Endothelial cell of hepatic sinusoid (primary cell): ENCODE measurements at regions not wholly inside any gene's neighbourhood (a gene's known extent, or its start where the extent isn't known, plus 50 kb on each side); places are given as distances from the start of the nearest gene placed in this dataset.
"Not testable (repeated sequence)": the region's sequence is repeated elsewhere in the genome, so short reads cannot be mapped to it uniquely, and the experiment has no call there.

Source experiments
- in situ Hi-C: cut with HindIII; loops from 2 replicates; pipeline ENCODE4 v1.10.0; 2017; ENCODE audit warnings: low sequenced_read_pairs

DNA sequence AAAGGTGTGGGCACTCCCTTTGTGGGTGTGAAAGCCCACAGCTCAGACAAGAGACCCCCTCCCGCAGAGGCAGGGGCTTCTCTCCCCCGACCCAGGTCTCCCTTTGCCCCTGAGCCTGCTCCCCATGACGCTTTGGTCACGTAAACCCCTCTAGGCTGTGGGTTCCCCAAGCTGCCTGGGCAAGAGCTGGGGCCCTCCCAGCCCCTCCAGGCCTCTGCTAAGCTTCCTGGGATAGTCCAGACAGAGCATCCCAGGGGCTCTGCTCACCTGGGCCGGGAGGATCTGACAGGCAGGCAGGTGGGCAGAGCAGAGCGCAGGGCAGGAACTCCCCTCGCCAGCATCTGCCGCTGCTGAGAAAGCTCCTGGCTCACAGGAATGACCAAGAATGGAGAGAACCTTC lies 177.3 kb downstream of the BANP start:
- in situ Hi-C loops = no loop called here

DNA sequence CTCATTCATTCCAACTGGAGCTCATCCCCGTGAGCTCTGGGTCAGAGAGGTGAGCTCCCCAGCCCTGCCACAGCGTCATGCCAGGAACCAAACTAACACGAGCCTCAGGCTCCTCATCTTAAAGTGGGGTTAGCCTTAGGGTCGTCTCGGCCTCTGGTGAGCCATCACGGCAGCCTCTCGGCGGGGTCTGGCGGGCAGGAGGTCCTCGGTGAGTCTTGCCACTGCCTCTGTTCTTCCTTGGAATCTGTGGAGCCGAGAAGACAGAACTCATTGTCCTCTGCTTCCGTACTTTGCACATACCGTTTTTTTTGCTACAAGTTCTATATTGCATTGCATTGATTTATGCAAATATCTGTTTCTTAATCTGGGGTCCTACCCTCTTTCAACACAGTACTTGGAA lies 177.9 kb downstream of the BANP start:
- in situ Hi-C loops = not testable (repeated sequence)

DNA sequence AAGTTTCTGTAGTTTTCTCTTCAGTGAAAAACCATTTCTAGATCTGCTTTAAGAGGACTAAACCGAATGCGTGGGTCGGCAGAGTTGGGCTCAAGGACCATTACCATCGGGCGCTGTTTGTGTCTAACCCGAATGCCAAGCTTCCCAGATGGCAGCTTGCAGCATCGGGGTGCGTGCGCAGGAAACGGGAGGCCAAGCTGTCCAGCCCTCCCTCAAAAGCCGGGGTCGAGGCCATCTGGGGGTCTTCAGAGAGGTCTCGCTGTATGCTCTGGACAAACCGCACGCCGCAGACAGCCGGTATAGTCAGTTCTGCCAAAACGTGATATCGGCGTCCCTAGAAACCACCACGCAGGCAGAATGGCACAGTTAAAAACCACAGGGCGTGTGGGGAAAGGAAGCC lies 178.8 kb downstream of the BANP start:
- in situ Hi-C loops = no loop called here

DNA sequence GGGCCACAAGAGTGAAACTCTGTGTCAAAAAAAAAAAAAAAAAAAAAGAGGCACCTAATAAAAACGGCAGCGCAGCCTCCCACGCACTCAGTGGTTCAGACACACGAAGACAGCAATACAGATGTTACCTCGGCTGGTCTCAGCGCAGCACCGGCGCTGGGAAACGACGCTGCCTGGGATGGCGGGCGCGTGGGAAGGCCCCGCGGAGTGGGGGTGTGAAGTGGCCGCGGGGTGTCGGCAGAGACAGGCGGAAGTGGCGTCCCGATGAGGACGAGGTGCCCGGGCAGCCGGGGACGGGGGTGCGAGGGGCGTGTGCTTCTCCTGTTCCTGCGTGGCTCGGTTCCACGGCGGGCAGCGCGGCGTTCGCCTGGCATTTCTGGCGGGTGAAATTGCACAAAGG lies 179.4 kb downstream of the BANP start:
- in situ Hi-C loops = no loop called here

DNA sequence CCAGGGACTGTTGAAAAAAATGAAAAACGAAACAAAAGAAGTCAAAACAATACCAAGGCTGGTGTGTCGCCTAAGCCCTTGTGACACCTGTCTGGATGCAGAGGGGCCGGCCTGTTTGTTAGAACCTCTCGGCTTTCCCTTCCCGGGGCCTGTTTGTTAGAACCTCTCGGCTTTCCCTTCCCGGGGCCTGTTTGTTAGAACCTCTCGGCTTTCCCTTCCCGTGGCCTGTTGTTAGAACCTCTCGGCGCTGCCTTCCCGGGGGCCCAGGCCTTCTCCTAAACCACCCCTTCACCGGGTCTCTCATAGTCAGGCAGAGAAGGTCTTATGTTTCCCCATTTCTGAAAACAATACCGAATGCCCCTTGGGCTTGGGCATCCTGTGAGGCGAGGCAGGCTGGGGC lies 180.0 kb downstream of the BANP start:
- in situ Hi-C loops = no loop called here

DNA sequence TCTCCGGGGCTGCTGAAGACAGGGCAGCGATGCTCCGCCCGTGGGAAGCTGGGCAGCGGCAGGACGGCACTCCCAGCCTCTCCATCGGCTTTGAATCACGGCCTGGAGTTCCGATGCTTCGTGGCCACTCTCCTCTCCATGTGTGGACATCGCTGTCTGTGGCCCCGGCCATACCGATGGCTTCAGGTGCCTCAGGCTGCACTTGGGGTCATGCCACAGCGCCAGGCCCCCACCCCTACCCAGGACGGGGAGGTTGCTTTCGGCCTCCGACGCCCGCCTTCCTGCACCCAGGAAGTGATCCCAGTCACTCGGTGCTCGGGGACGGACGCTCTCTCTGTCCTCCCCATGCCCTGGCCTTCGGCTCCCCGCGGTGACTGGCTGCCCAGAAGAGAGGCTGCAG lies 180.7 kb downstream of the BANP start:
- in situ Hi-C loops = no loop called here

DNA sequence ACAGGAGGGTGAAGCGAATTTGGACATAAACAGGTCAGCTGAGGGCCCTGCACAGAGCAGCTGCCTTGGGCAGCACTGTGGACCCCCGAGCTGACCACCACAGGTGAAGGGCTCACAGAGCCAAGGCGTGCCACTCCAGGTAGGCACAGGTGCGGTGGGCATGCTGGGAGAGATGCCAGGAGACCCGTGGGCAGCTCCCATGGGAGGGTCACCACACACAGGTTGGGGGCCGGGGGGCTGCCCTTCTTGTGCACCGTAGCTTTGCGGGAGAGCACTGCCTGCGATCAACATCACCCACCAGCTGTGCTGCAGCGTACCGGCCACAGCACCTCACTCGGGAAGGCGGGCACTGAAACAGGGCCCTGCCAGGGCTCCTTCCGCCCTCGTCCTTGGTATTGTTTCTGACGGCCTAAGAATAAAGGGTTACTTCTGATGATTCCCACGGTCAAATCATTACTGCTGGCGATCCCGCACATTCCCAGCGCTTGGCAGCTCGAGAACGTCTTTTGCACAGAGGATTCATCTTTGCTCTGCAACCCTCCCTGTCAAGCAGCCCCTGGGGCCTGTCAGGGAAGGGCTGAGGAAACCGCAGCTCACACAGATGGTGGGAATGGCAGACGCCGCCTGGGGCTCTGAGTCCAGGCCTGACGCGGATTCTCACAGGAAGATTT lies 181.7 kb downstream of the BANP start:
- in situ Hi-C loops = no loop called here

DNA sequence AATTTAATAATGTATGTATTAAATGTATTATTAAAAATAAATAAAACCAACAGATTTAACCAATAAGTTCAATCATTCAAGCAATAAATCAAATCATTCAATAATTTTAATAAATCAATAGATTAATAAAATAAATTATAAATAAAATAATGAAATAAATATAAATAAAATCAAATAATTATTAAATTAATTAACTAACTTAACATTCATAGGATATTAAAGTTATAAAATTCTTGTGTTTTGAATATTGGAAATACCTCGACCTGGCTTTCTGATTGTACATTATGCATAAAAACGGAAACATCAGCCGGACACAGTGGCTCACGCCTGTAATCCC lies 182.2 kb downstream of the BANP start:
- in situ Hi-C loops = no loop called here

DNA sequence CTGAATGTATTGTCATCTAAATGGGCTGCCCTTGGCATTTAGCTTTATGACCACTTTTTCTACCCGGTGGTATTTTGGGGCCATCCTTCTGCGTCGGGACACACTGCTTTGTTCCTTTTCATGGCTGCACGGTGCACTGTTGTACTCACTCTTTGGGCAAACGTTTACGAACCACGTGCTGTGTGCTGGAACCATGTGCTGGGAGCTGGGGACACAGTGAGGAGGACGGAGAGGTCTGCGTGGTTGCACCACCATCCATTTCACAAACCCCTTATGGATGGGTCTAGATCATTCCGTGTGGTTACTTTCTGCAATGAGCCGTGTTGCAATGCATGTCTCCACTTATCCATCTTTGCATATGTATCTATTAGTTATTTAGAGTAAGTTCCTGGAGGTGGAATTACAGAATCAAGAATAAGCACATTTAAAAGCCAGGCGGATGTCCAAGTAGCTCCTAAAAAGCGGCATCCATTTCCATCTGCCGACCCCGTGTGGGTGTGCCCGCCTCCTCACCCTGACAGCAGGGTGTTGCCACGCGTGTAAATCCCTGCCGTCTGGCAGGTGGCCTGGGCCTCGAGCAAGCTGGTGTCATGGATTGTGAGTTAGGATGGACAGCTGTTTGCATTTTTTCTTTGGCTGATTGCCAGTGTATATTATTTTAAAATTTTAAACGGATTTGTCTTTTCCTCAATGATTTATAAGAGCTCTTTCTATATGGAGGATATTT lies 183.1 kb downstream of the BANP start:
- in situ Hi-C loops = not testable (repeated sequence)

DNA sequence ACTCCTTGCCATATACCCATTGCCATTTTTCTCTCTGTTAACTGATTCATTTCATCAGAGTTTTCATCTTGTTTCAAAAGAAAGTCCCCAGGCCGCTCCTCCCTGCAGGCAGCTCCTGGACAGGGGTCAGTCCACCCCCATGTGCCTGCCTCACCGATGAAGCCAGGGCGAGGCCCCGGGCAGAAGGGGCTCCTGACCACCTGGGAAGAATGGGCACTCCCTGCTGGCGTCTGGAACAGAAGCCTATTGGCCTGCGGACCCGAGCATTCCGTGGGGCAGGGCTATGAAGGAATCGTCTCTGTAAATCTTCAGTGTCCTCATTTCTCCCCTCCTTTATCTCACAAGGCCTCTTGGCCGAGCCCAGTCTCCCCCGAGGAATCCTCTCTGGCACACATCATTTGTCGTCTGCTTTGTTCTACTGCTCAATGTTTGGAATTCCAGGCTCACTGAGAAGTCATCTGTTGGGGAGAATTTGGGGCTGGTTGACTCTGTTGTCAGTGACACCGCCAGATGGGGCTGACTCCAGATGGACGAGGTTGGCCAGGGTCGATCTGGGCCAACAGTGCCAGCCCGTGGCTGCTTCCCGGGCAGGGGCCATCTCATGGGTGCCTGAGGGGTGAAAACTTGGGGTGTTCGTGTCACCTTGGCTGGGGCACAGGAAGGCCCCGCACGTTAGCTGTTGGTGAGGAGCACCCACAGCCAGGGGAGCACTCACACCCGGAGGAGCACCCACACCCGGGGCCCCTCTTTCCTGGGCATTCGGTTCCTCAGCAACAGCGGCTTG lies 183.9 kb downstream of the BANP start:
- in situ Hi-C loops = not testable (repeated sequence)

DNA sequence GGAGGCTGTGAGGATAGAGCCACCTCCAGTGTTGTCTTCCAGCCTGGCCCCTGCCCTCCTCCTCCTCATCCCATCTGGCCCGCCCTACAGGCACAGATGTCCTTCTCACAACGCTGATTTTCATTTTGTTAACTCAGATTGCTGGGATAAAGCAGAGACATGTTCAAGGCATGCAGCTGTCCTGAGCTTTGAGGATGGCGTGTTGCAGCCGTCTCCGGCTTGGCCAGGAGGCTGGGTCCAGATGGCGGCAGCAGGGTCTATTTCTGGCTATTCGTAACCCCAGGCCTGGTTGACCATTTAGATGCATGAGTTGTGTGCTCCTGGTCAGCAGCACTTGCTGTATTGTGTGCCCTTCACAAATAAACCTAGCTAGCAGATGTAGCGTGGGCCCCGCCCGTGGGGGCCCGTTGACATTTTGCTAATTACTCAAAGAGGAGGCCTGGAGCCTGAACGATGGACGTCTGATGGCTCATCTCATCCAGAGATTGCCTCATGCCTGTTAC lies 185.0 kb downstream of the BANP start:
- in situ Hi-C loops = not testable (repeated sequence)

DNA sequence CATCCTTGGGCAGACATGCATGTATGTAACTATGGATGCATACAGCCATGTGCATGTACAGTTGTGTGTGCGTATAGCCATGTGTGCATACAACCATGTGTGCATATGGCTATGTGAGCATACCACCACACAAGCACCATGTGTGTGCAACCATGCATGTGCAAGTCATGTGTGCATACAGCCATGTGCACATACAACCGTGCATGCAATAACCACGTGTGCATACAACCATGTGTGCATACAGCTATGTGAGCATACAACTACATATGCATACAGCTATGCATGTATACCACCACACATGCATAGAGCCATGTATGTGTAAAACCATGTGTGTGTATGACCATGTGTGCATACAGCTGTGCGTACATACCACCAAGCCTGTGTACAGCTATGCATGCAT lies 185.7 kb downstream of the BANP start:
- in situ Hi-C loops = not testable (repeated sequence)

DNA sequence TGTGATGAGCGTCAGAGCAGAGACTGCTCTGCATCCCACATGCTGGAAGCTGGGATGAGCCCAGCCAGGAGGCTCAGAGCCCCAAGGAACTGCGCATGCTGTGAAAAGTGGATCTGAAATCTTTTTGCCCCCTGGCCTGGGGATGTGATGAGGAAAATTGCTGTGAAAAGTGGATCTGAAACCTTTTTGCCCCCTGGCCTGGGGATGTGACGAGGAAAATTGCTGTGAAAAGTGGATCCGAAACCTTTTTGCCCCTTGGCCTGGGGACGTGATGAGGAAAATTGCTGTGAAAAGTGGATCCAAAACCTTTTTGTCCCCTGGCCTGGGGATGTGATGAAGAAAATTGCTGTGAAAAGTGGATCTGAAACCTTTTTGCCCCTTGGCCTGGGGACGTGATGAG lies 187.9 kb downstream of the BANP start:
- in situ Hi-C loops = not testable (repeated sequence)

DNA sequence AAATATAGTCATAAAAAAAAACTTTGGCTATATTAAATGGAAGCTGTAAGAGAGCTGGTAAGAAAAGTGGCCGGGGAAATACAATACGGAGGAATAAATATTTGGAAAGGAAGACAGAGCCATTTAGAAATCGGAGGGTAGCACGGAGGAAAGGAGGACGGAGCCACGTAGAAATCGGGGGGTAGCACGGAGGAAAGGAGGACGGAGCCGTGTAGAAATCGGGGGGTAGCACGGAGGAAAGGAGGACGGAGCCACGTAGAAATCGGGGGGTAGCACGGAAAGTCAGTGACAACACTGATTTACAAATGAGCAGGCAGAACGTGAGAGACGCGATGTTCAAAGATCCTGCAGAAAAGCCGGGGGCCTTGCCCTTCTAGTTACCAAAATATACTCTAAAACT lies 189.0 kb downstream of the BANP start:
- in situ Hi-C loops = not testable (repeated sequence)

DNA sequence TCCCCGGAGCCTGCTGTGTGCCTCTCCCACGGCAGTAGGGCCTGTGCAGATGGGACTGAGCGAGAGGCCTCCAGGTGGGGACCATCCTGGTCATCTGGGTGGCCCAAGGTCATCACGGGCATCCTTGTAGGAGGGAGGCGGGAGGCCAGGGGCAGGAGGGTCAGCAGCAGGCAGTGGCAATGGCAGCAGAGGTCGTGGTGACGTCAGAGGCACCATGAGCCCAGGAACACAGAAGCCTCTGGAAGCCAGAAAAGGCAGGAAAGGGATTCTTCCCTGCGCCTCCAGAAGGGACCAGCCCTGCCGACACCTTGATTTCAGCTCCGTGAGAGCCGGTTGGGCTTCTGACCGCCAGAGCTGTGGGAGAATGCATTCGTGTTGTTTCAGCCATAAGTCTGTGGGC lies 190.3 kb downstream of the BANP start:
- in situ Hi-C loops = no loop called here

DNA sequence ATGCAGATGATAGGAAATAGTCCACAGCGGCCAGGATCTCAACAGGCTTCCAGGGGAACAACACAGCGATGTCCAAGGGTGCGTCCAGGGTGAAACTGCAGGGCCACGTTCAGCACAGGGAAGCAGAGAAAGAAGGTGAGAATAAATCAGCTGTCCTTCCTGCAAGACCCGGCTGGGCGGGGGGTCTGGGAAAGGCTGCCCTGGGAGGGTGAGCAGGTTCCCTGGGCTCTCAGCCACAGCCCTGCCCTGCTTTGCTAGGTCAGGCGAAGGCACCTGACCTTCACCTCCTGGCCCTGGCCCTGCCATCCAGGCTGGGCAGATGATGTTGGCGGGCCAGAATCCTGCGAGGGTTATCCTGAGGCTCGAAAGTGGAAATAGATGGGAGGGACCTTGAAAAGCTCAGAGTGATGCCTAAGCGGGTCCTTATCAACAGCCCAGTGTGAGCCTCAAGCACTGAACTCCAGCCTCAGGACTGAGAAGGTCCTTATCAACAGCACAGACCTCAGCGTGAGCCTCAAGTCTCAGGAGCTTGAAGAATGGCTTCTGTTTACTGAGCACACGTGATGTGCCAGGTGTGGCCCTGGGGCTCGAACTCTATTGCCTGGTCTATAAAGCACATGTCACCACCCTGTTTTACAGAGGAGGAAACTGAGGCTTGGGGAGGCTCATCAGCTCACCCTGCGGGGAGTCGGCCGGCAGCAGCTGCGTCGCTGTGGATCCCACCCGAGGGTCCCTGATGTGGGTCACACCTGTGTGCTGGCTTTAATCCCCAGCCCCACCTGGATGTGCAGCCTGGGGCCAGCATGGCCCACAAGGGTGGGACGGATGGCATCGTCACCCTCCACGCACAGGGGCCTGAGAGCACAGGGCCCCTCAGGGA lies 191.1 kb downstream of the BANP start:
- in situ Hi-C loops = not testable (repeated sequence)

DNA sequence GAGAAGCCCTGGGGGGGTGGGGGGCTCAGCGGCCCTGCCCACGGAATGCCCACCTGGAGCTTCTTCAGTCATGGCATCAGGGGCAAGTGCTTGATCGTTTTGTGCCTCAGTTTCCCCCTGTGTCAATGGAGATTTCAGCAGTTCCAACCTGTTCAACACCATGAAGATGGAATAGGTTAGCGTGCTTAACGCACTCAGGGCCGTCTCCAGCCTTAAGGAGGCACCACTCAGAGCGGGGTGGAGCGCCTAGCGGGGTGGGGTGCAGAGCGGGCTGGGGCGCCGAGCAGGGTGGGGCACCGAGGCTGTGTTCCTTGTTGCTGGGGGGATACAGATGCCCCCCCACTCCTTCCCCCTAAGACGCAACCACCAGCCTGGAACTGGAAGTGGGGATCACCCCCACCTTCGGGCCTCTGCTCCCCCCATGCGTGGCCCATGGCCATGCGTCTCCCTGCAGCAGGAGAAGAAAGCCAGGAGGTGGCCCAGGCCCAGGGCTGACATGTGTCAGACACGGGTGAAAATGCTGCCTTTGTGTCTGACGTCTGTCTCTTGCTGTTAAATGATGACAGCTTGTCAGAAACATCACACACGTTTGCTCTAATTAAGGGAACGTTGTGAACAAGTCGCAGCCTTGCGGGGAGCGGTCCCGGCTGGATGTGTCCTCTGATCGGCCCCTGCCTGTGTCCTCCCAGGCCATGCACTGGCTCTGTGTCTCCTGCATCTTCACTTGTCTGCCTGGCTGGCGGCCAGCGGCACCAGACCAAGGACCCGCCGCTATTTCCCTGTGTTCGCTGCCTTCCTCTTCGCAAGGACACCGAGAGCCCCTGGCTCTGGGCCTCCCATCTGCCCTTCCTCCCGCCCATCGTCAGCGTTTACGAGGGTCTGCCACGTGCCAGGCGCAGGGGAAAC lies 192.1 kb downstream of the BANP start:
- in situ Hi-C loops = not testable (repeated sequence)

DNA sequence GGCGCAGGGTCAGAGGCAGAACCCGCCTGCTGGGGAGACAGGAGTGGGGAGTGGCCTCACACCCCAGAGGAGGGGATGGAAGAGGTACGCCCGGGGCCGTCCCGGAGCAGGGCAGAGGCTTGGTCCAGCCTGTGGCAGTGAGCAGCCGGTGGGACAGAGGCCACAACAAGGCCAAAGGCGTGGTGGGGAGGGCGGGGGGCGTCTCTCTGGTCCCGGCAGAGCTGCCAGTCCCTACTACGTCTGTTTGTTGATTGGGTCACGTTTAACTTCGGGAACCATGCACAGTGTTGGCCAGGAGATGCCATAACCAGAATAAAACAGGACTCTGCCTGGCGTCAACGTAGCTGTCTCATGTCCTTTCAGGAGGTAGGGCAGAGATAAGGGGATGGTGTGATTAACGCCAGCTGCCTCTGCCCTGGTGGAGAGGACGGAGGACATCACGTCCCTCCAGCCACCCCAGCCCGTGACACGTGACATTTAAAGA lies 192.8 kb downstream of the BANP start:
- in situ Hi-C loops = no loop called here

DNA sequence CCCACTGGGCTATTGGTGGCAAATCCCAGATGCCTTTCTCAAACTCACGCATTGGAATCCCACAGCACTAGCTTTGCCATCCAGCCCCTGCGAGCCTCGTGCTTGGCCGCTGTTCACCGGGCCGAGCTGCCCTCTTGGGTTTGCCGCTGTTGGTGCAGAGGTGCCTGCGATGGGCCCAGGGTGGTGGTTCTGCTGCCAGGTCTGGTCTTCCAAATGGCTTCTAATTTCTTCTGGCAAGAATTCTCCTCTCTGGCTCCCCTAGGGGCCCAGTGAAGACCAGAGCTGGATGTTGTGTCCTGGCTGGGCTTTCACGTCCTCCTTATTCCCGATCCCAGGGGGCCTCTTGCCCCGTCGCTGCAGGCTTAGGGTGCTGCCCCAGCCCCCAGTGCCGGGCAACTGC lies 194.1 kb downstream of the BANP start:
- in situ Hi-C loops = not testable (repeated sequence)
